IMR-90 (cell line): ENCODE measurements at regions not wholly inside any gene's neighbourhood (a gene's known extent, or its start where the extent isn't known, plus 50 kb on each side); places are given as distances from the start of the nearest gene placed in this dataset.
"Not testable (repeated sequence)": the region's sequence is repeated elsewhere in the genome, so short reads cannot be mapped to it uniquely, and the experiment has no call there.

ENCODE experiments used
- ATAC-seq: fragments of 200-7000 bp; cut with Tn5 transposase; 2 replicates; pipeline ENCODE4 v1.9.1; 2020; ENCODE audit warnings: low read depth, mild to moderate bottlenecking, moderate library complexity
- BruUV-seq: library from RNA; stranded (reverse); fragments of 400-500 nt; replicated peaks from 2 replicates; lab custom pipeline; 2021; lab: Mats Ljungman, UMichigan
- CTCF ChIA-PET: fragments of 300-600 bp; formaldehyde crosslinking; extraction: SDS; loops from one replicate; lab custom pipeline; 2021; ENCODE audit warnings: antibody characterized with exemption; lab: Yijun Ruan, JAX
- POLR2A ChIA-PET: fragments of 300-600 bp; sonication (Branson Sonifier 250); formaldehyde crosslinking; loops from one replicate; lab custom pipeline; 2022; ENCODE audit warnings: antibody characterized with exemption; ENCODE audit not compliant: unreplicated experiment; lab: Charles Lee
- DNase-seq: peaks from one replicate; pipeline ENCODE4 v3.0.0; 2013
- H2AFZ ChIP-seq: replicated peaks from 2 replicates; pipeline ENCODE3; 2013; ENCODE audit warnings: low read length, mild to moderate bottlenecking; ENCODE audit not compliant: poor library complexity
- H2AK5ac ChIP-seq: 2 replicates; pipeline ENCODE4 v1.6.1; 2013; ENCODE audit warnings: low read depth, low read length, inconsistent platforms
- H2AK9ac ChIP-seq: replicated peaks from 2 replicates; pipeline ENCODE3; 2013; ENCODE audit warnings: mild to moderate bottlenecking, low read depth, low read length, moderate library complexity; ENCODE audit not compliant: poor library complexity
- H2BK120ac ChIP-seq: 2 replicates; pipeline ENCODE4 v1.6.1; 2013; ENCODE audit warnings: low read depth, low read length, inconsistent platforms
- H2BK15ac ChIP-seq: 3 replicates; pipeline ENCODE4 v1.6.1; 2013; ENCODE audit warnings: low read depth, low read length, inconsistent platforms
- H2BK20ac ChIP-seq: 2 replicates; pipeline ENCODE4 v1.6.1; 2013; ENCODE audit warnings: low read depth, mild to moderate bottlenecking, inconsistent platforms, low read length, moderate library complexity
- H2BK5ac ChIP-seq: 2 replicates; pipeline ENCODE4 v1.6.1; 2013; ENCODE audit warnings: mild to moderate bottlenecking, low read depth, low read length, inconsistent platforms; ENCODE audit not compliant: poor library complexity, severe bottlenecking
- H3K14ac ChIP-seq: replicated peaks from 2 replicates; pipeline ENCODE4 v1.6.1; 2013; ENCODE audit warnings: low read depth, low read length, inconsistent platforms
- H3K18ac ChIP-seq: 2 replicates; pipeline ENCODE4 v1.6.1; 2013; ENCODE audit warnings: low read depth, low read length, control low read depth
- H3K23ac ChIP-seq: 2 replicates; pipeline ENCODE4 v1.6.1; 2013; ENCODE audit warnings: low read depth, low read length, inconsistent platforms
- H3K27ac ChIP-seq: 2 replicates; pipeline ENCODE4 v1.5.1; 2013; ENCODE audit warnings: mild to moderate bottlenecking, control low read depth, low read length; ENCODE audit not compliant: insufficient read depth
- H3K27me3 ChIP-seq: 2 replicates; pipeline ENCODE4 v1.6.1; 2013; ENCODE audit warnings: low read length; ENCODE audit not compliant: control insufficient read depth, insufficient read depth
- H3K36me3 ChIP-seq: 2 replicates; pipeline ENCODE4 v1.6.1; 2013; ENCODE audit warnings: low read length, mixed read lengths; ENCODE audit not compliant: control insufficient read depth, insufficient read depth
- H3K4ac ChIP-seq: 2 replicates; pipeline ENCODE4 v1.6.1; 2013; ENCODE audit warnings: low read depth, low read length, inconsistent platforms
- H3K4me1 ChIP-seq: 2 replicates; pipeline ENCODE4 v1.6.1; 2013; ENCODE audit warnings: low read length, mixed read lengths; ENCODE audit not compliant: control insufficient read depth, insufficient read depth
- H3K4me2 ChIP-seq: 2 replicates; pipeline ENCODE4 v1.6.1; 2013; ENCODE audit warnings: low read depth, mild to moderate bottlenecking, control low read depth, low read length, moderate library complexity
- H3K4me3 ChIP-seq: 2 replicates; pipeline ENCODE4 v1.5.1; 2013; ENCODE audit warnings: low read depth, mild to moderate bottlenecking, control low read depth, low read length, moderate library complexity; ENCODE audit not compliant: insufficient read depth
- H3K56ac ChIP-seq: 2 replicates; pipeline ENCODE4 v1.6.1; 2013; ENCODE audit warnings: low read length, inconsistent platforms; ENCODE audit not compliant: insufficient read depth; ENCODE audit errors: extremely low read depth
- H3K79me1 ChIP-seq, 2 experiments: 2 replicates each; pipeline ENCODE4 v1.6.1; 2013; ENCODE audit warnings: low read length in 2 of 2, inconsistent platforms in 1 of 2, low read depth in 1 of 2
- H3K9ac ChIP-seq: 2 replicates; pipeline ENCODE4 v1.6.1; 2013; ENCODE audit warnings: low read depth, low read length, control low read depth
- H3K9me1 ChIP-seq: 2 replicates; pipeline ENCODE4 v1.6.1; 2013; ENCODE audit warnings: low read length, inconsistent platforms; ENCODE audit not compliant: insufficient read depth
- H3K9me3 ChIP-seq: 2 replicates; pipeline ENCODE4 v1.6.1; 2013; ENCODE audit warnings: low read length; ENCODE audit not compliant: control insufficient read depth, insufficient read depth
- H4K20me1 ChIP-seq: 2 replicates; pipeline ENCODE4 v1.6.1; 2013; ENCODE audit warnings: low read length, inconsistent platforms; ENCODE audit not compliant: insufficient read depth
- H4K5ac ChIP-seq: 2 replicates; pipeline ENCODE4 v1.6.1; 2013; ENCODE audit warnings: mild to moderate bottlenecking, low read depth, low read length, control low read depth
- H4K8ac ChIP-seq, 2 experiments: 2 replicates each; pipeline ENCODE4 v1.6.1; 2013; ENCODE audit warnings: low read depth in 2 of 2, low read length in 2 of 2, control low read depth in 1 of 2, inconsistent platforms in 1 of 2
- H4K91ac ChIP-seq: 2 replicates; pipeline ENCODE4 v1.6.1; 2013; ENCODE audit warnings: low read depth, low read length, inconsistent platforms; ENCODE audit not compliant: insufficient read depth
- WGBS, 2 experiments: methylation state at CpG; one replicate each; pipeline versions ENCODE4 v1.1.5 to v1.1.7; 2013; ENCODE audit warnings: missing lambda C conversion rate in 2 of 2; ENCODE audit not compliant: insufficient read length in 1 of 2; ENCODE audit errors: extremely low coverage in 2 of 2; 5-methylcytosine and 5-hydroxymethylcytosine counted together
- dilution Hi-C: fragments of 300-500 bp; cut with HindIII; formaldehyde crosslinking; loops from one replicate; pipeline ENCODE4 v1.14.3; 2018; ENCODE audit warnings: low sequenced_read_pairs; ENCODE audit not compliant: unreplicated experiment
- in situ Hi-C: fragments of 300-500 bp; cut with MboI; formaldehyde crosslinking; loops from 3 replicates; pipeline ENCODE4 v1.14.3; 2019; ENCODE audit warnings: low sequenced_read_pairs, inconsistent platforms, mixed read lengths
- intact Hi-C: fragments of 100-400 bp; cut with micrococcal nuclease; formaldehyde crosslinking; loops from 2 replicates; pipeline ENCODE4 v1.10.0; 2022

DNA sequence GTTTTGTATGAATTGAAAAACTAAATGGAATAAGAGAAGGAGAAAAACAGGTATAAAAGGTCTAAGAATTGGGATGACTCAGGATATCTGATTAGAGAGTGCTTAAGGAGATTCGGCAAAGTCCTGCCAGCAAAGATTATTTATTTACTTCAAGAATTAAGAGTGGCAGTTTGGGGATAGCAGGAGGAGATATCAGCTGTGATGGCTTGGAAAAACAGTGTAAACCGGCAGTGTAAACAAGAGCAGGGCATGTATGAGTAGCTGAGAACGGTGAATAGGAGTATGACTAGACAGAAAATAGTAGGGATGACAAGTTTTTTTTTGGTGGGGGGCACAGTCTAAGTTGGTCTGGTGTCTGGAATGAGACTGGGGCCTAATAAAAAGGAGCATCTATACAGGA lies 231.9 kb upstream of the DUSP10 start:
- WGBS, 2 experiments, result no CpG with 5 or more reads among the region's 3 CpGs
- H3K4me1 ChIP-seq, H2BK5ac ChIP-seq, H3K79me1 ChIP-seq, H4K91ac ChIP-seq, H4K5ac ChIP-seq, H2BK15ac ChIP-seq, H3K9me3 ChIP-seq, dilution Hi-C loops, H3K14ac ChIP-seq, DNase-seq, intact Hi-C loops, H3K27ac ChIP-seq, H3K36me3 ChIP-seq, H4K8ac ChIP-seq, CTCF ChIA-PET, H3K18ac ChIP-seq, H3K9ac ChIP-seq, H3K56ac ChIP-seq, BruUV-seq, H3K27me3 ChIP-seq, in situ Hi-C loops, H4K20me1 ChIP-seq, H2AFZ ChIP-seq, H3K9me1 ChIP-seq, ATAC-seq, H3K4me2 ChIP-seq, H3K4me3 ChIP-seq, H2AK5ac ChIP-seq, H3K4ac ChIP-seq, H2AK9ac ChIP-seq, H3K23ac ChIP-seq, H2BK20ac ChIP-seq, POLR2A ChIA-PET, H2BK120ac ChIP-seq: not testable (repeated sequence)
